Epithelial cell of proximal tubule (primary cell): ENCODE measurements at regions not wholly inside any gene's neighbourhood (a gene's known extent, or its start where the extent isn't known, plus 50 kb on each side); places are given as distances from the start of the nearest gene placed in this dataset.
"Not testable (repeated sequence)": the region's sequence is repeated elsewhere in the genome, so short reads cannot be mapped to it uniquely, and the experiment has no call there.

Experiments
- DNase-seq: peaks from one replicate; pipeline ENCODE4 v3.0.0-alpha.2; 2011; ENCODE audit warnings: low read depth
- H3K4me3 ChIP-seq: 2 replicates; pipeline ENCODE4 v1.5.1; 2011; ENCODE audit warnings: low read depth, mild to moderate bottlenecking, low read length
- CTCF ChIP-seq: conservative IDR thresholded peaks from 2 replicates; pipeline ENCODE4 v1.5.1; 2012; ENCODE audit warnings: low read depth, mild to moderate bottlenecking, low read length

DNA sequence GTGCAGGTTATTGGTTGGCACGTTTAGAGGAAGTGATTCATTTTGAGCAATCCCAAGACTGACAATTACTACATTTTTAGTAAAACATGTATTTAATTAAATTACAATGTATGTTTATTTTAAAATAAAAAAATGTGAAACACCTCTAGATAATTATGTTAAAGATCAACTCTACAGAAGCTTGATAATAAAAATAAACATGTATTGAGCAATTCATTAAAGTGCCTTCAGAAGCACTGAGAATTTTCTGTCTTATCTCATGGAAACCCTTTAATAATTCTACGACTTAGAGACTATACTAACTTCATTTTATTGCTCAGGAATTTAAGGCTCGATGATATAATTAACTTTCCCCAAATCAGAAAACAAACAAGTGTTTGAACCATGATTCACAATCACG is 208.0 kb upstream of the BRINP3 start:
- no peak for DNase-seq
- H3K4me3 ChIP-seq, result no peak overlapping the region
- TF ChIP-seq CTCF, result no peak

- H3K4me3 ChIP-seq, result no peak overlapping the region
- TF ChIP-seq CTCF, result no peak
- no peak for DNase-seq
Measured at GRCh38 chr1:190688096-190688495, 210.4 kb upstream of the BRINP3 start.

DNA sequence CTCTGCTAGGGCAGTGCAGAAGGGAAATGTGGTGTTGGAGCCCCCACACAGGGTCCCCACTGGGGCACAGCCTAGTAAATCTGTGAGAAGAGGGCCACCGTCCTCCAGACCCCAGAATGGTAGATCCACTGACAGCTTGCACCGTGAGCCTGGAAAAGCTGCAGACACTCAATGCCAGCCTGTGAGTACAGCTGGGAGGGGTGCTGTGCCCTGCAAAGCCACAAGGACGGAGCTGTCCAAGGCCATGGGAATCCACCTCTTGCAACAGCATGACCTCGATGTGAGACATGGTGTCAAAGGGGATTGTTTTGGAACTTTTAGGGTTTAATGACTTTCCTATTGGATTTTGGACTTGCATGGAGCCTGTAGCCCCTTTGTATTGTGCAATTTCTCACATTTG is 220.8 kb upstream of the BRINP3 start:
- not testable (repeated sequence) for H3K4me3 ChIP-seq, DNase-seq

GRCh38 chr1:190699165-190699564 is 221.5 kb upstream of the BRINP3 start:
- no peak for DNase-seq
- no peak overlapping the region for H3K4me3 ChIP-seq
- no peak for TF ChIP-seq CTCF

- TF ChIP-seq CTCF, result no peak
- H3K4me3 ChIP-seq, result no peak overlapping the region
Measured at GRCh38 chr1:190708418-190709057, 230.9 kb upstream of the BRINP3 start.

GRCh38 chr1:190711069-190711468 is 233.4 kb upstream of the BRINP3 start:
- H3K4me3 ChIP-seq, result no peak overlapping the region
- DNase-seq, result no peak
- TF ChIP-seq CTCF, result no peak

More at GRCh38 chr1:190708418-190709057, 230.9 kb upstream of the BRINP3 start:
- no peak for DNase-seq

DNA sequence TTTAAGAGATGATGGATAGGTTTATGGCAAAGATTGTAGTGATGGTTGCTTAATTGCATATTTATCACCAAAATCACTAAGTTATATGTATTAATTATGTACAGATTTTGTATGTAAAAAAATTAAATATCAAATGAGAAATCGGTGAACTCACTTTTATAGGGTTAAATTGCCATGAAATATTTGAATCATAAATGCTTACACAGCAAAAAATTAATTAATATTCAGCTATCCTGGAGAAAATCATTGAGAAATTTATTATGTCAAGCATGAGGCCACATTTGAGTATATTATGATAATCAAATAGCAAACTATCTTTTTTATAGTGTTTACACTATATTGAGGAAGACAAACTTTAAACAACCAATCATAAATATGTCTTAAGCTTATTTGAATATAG is 239.4 kb upstream of the BRINP3 start:
- no peak for DNase-seq
- H3K4me3 ChIP-seq, result no peak overlapping the region
- no peak for TF ChIP-seq CTCF
